ENCODE measurements at regions not wholly inside any gene's neighbourhood (a gene's known extent, or its start where the extent isn't known, plus 50 kb on each side); places are given as distances from the start of the nearest gene placed in this dataset.
"Not testable (repeated sequence)": the region's sequence is repeated elsewhere in the genome, so short reads cannot be mapped to it uniquely, and the experiment has no call there.

- not testable (repeated sequence) for DNase-seq (ENCODE audit: low spot score)
Measured at GRCh38 chr13:46466074-46466473, 79.0 kb upstream of the RUBCNL start.

DNA sequence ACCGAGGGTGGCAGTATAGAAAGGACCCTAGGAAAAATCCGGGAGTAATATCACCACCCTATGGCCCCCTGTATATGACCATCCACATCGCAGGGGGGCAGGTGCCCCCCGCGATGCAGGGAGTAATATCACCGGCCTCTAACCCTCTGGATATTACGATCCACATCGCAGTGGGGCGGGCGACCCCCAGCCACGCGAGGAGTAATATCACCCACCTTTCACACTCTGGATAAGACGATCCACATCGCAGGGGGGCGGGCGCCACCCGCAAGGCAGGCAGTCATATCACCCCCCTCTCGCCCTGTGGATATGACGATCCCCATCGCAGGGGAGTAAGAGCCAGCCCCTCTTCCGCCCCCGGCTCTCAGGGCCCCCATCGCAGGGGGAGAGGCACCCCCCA, 76.7 kb upstream of the RUBCNL start:
- no peak for DNase-seq (ENCODE audit: low spot score)

GRCh38 chr13:46460223-46460622, 73.2 kb upstream of the RUBCNL start:
- not testable (repeated sequence) for DNase-seq (ENCODE audit: low spot score)

DNA sequence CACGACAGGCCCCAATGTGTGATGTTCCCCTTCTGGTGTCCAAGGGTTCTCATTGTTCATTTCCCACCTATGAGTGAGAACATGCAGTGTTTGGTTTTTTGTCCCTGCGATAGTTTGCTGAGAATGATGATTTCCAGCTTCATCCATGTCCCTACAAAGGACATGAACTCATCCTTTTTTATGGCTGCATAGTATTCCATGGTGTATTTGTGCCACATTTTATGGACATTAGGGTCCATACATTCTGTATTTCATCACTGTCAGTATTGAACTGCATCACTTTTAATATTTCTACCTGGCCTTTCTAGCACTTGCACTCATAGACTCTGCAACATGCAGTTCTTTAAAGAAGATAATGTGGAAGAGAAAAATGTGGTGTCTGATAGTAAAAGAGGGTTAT, 70.2 kb upstream of the RUBCNL start:
- not testable (repeated sequence) for DNase-seq (ENCODE audit: low spot score)

DNA sequence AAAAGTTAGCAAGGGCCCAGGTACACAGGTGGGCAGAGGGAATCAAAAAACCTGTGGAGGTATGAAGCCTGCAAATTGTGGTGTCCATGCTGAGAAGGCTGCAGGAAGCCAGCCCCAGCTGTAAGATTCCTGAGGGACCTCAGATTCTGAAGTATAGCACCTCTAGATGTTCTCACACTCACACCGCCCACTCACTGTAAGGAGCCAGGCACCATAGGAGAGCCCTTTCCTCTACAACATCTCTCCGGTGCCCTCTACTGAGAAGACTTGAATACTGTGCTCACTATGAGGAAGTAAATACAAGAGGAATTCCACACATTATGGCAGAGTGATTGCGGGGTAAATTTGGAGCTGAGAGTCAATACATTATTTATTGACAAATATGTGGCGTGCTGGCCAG, 68.9 kb upstream of the RUBCNL start:
- DNase-seq (ENCODE audit: low spot score), result peak; percentile 88

- DNase-seq (ENCODE audit: low spot score), result not testable (repeated sequence)
Measured at GRCh38 chr13:46451145-46451544, 64.1 kb upstream of the RUBCNL start.

DNA sequence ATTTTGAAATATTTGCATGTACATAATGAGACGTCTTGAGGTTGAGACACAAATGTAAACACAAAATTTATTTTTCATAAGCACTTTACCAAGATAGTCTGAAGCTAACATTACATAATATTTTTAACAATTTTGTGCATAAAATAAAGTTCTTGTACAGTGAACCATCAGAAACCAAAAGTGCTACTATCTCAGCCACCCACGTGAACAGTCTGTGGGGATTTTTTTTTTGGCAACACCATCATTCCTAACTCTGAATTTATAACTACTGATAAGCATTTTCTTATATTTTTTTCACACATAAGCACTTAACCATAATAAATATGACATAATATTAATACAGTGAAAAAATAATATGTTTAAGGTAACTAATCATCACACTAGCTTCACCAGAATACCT, 62.9 kb upstream of the RUBCNL start:
- DNase-seq (ENCODE audit: low spot score), result not testable (repeated sequence)

DNA sequence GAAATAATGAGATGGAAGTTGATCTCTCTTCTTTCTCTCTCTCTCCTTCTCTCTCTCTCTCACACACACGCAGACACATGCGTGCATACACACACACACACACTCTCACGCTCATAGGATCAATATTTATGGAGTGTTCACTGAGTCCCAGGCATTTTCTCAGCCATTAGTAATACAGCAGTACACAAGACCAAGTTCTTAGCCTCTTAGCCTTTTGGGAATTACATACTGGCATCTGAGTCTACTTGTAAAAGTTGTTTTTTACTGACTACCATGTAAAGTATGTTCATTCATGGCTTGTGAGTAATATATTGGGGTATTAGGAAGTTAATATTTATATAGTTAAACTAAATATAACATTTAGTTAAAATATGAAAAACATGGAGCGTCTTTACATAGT, 61.1 kb upstream of the RUBCNL start:
- DNase-seq (ENCODE audit: low spot score), result not testable (repeated sequence)

GRCh38 chr13:46437808-46438404, 50.9 kb upstream of the RUBCNL start:
- not testable (repeated sequence) for DNase-seq (ENCODE audit: low spot score)

Measured in NAMALWA (cell line).